GM23338 (cell line): ENCODE measurements at regions not wholly inside any gene's neighbourhood (a gene's known extent, or its start where the extent isn't known, plus 50 kb on each side); places are given as distances from the start of the nearest gene placed in this dataset.

ENCODE experiments used
- CREB1 ChIP-seq: fragments of 250-450 bp; sonication (Bioruptor Pico); IDR thresholded peaks from 2 replicates; pipeline ENCODE4 v1.5.0; 2020; ENCODE audit warnings: low read depth, mild to moderate bottlenecking, moderate library complexity
- CTCF ChIP-seq, 2 experiments: fragments of 200-600 bp in 1 of 2; sonication (generic) in 1 of 2; conservative IDR thresholded peaks; 2 replicates each; pipeline versions ENCODE4 v1.5.1 to v1.6.1; 2016 to 2017; ENCODE audit warnings: antibody characterized with exemption in 2 of 2, low read depth in 2 of 2, mild to moderate bottlenecking in 2 of 2, moderate library complexity in 1 of 2
- EZH2 ChIP-seq: fragments of 200-600 bp; sonication (generic); IDR thresholded peaks from one replicate; pipeline ENCODE4 v1.8.0; 2017; ENCODE audit warnings: antibody characterized with exemption, mild to moderate bottlenecking, low read depth; ENCODE audit not compliant: unreplicated experiment
- EZH2phosphoT487 ChIP-seq: fragments of 200-600 bp; sonication (generic); IDR thresholded peaks from one replicate; pipeline ENCODE4 v1.8.1; 2018; ENCODE audit warnings: antibody characterized with exemption; ENCODE audit not compliant: unreplicated experiment
- JUNB ChIP-seq: IDR thresholded peaks from one replicate; pipeline ENCODE4 v1.6.1; 2016; ENCODE audit warnings: antibody characterized with exemption; ENCODE audit not compliant: unreplicated experiment
- POLR2AphosphoS5 ChIP-seq: IDR thresholded peaks from 2 replicates; pipeline ENCODE4 v1.6.1; 2016; ENCODE audit warnings: antibody characterized with exemption, low read depth
- TF ChIP-seq, protein P1 (sequence below): IDR thresholded peaks from one replicate; pipeline ENCODE4 v1.6.1; 2018; ENCODE audit warnings: antibody characterized with exemption; ENCODE audit not compliant: unreplicated experiment

GRCh38 chr2:129422028-129422427 lies 557.4 kb upstream of the RAB6C start:
- TF ChIP-seq CTCF (conservative IDR thresholded peaks at IDR 0.05; ENCODE audit: low read depth in 2 of 2) (no peak), POLR2AphosphoS5 (no peak), EZH2 (no peak), CREB1 (CRISPR knock-in tag) (no peak), JUNB (no peak), EZH2phosphoT487 (no peak)
- TF ChIP-seq, protein P1, sequence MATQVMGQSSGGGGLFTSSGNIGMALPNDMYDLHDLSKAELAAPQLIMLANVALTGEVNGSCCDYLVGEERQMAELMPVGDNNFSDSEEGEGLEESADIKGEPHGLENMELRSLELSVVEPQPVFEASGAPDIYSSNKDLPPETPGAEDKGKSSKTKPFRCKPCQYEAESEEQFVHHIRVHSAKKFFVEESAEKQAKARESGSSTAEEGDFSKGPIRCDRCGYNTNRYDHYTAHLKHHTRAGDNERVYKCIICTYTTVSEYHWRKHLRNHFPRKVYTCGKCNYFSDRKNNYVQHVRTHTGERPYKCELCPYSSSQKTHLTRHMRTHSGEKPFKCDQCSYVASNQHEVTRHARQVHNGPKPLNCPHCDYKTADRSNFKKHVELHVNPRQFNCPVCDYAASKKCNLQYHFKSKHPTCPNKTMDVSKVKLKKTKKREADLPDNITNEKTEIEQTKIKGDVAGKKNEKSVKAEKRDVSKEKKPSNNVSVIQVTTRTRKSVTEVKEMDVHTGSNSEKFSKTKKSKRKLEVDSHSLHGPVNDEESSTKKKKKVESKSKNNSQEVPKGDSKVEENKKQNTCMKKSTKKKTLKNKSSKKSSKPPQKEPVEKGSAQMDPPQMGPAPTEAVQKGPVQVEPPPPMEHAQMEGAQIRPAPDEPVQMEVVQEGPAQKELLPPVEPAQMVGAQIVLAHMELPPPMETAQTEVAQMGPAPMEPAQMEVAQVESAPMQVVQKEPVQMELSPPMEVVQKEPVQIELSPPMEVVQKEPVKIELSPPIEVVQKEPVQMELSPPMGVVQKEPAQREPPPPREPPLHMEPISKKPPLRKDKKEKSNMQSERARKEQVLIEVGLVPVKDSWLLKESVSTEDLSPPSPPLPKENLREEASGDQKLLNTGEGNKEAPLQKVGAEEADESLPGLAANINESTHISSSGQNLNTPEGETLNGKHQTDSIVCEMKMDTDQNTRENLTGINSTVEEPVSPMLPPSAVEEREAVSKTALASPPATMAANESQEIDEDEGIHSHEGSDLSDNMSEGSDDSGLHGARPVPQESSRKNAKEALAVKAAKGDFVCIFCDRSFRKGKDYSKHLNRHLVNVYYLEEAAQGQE, result no peak
